GM23338 (cell line): ENCODE measurements at regions not wholly inside any gene's neighbourhood (a gene's known extent, or its start where the extent isn't known, plus 50 kb on each side); places are given as distances from the start of the nearest gene placed in this dataset.

Experiments used
- ATAC-seq: fragments of 200-7000 bp; cut with Tn5 transposase; 3 replicates; pipeline ENCODE4 v1.9.1; 2020
- DNase-seq: peaks from one replicate; pipeline ENCODE4 v3.0.0-alpha.2; 2015; ENCODE audit warnings: low spot score
- H2AFZ ChIP-seq: fragments of 200-600 bp; sonication (generic); 2 replicates; pipeline ENCODE4 v1.8.0; 2016; ENCODE audit warnings: antibody characterized with exemption, mild to moderate bottlenecking, moderate library complexity
- H3F3A ChIP-seq: fragments of 200-600 bp; sonication (generic); replicated peaks from 2 replicates; pipeline ENCODE4 v1.8.0; 2017; ENCODE audit warnings: antibody characterized with exemption, mixed run types, low read depth
- H3K27ac ChIP-seq: fragments of 200-600 bp; sonication (generic); 2 replicates; pipeline ENCODE4 v1.6.1; 2016; ENCODE audit warnings: low read depth
- H3K27me3 ChIP-seq: fragments of 200-600 bp; sonication (generic); 2 replicates; pipeline ENCODE4 v1.8.0; 2016; ENCODE audit warnings: mild to moderate bottlenecking, mixed run types, moderate library complexity; ENCODE audit not compliant: insufficient read depth
- H3K36me3 ChIP-seq: fragments of 200-600 bp; sonication (generic); 2 replicates; pipeline ENCODE4 v1.8.0; 2016; ENCODE audit warnings: mild to moderate bottlenecking; ENCODE audit not compliant: insufficient read depth
- H3K4me1 ChIP-seq: fragments of 200-600 bp; sonication (generic); 2 replicates; pipeline ENCODE4 v1.8.0; 2016; ENCODE audit warnings: mild to moderate bottlenecking, moderate library complexity; ENCODE audit not compliant: insufficient read depth
- H3K4me2 ChIP-seq: fragments of 200-600 bp; sonication (generic); 2 replicates; pipeline ENCODE4 v1.7.1; 2017; ENCODE audit warnings: mixed run types
- H3K4me3 ChIP-seq: fragments of 200-600 bp; sonication (generic); 2 replicates; pipeline ENCODE4 v1.6.1; 2016; ENCODE audit warnings: mixed run types
- H3K79me2 ChIP-seq: fragments of 200-600 bp; sonication (generic); replicated peaks from 2 replicates; pipeline ENCODE4 v1.8.0; 2017; ENCODE audit warnings: mild to moderate bottlenecking; ENCODE audit not compliant: insufficient read depth
- H3K9me2 ChIP-seq: fragments of 200-600 bp; sonication (generic); 2 replicates; pipeline ENCODE4 v1.8.0; 2017; ENCODE audit not compliant: insufficient read depth
- H4K20me1 ChIP-seq: fragments of 200-600 bp; sonication (generic); replicated peaks from 2 replicates; pipeline ENCODE4 v1.8.0; 2017; ENCODE audit warnings: mild to moderate bottlenecking; ENCODE audit not compliant: insufficient read depth
- H3K27ac Mint-ChIP-seq: 2 replicates; pipeline ENCODE4 v1.8.0; 2020; ENCODE audit warnings: inconsistent platforms, mild to moderate bottlenecking, moderate library complexity, mixed read lengths
- H3K27me3 Mint-ChIP-seq: 3 replicates; pipeline ENCODE4 v1.8.0; 2022; ENCODE audit warnings: low read depth, mild to moderate bottlenecking, moderate library complexity, mixed read lengths, inconsistent platforms; ENCODE audit not compliant: insufficient read depth, poor library complexity
- H3K36me3 Mint-ChIP-seq: 3 replicates; pipeline ENCODE4 v1.8.0; 2021; ENCODE audit warnings: low read depth, mild to moderate bottlenecking, inconsistent platforms, moderate library complexity, mixed read lengths
- H3K4me1 Mint-ChIP-seq: 3 replicates; pipeline ENCODE4 v1.8.0; 2020; ENCODE audit warnings: mild to moderate bottlenecking, inconsistent platforms, mixed read lengths
- H3K4me3 Mint-ChIP-seq: 3 replicates; pipeline ENCODE4 v1.8.0; 2021; ENCODE audit warnings: moderate library complexity, mild to moderate bottlenecking, inconsistent platforms, mixed read lengths
- H3K9me3 Mint-ChIP-seq: 3 replicates; pipeline ENCODE4 v1.8.0; 2020; ENCODE audit warnings: moderate library complexity, mild to moderate bottlenecking, inconsistent platforms, mixed read lengths
- ZNF462 ChIP-seq: fragments of 250-450 bp; sonication (Bioruptor Pico); IDR thresholded peaks from 2 replicates; pipeline ENCODE4 v1.5.0; 2020; ENCODE audit warnings: mild to moderate bottlenecking, moderate library complexity
- TF ChIP-seq, protein P1 (sequence below): IDR thresholded peaks from one replicate; pipeline ENCODE4 v1.6.1; 2018; ENCODE audit warnings: antibody characterized with exemption; ENCODE audit not compliant: unreplicated experiment

DNA sequence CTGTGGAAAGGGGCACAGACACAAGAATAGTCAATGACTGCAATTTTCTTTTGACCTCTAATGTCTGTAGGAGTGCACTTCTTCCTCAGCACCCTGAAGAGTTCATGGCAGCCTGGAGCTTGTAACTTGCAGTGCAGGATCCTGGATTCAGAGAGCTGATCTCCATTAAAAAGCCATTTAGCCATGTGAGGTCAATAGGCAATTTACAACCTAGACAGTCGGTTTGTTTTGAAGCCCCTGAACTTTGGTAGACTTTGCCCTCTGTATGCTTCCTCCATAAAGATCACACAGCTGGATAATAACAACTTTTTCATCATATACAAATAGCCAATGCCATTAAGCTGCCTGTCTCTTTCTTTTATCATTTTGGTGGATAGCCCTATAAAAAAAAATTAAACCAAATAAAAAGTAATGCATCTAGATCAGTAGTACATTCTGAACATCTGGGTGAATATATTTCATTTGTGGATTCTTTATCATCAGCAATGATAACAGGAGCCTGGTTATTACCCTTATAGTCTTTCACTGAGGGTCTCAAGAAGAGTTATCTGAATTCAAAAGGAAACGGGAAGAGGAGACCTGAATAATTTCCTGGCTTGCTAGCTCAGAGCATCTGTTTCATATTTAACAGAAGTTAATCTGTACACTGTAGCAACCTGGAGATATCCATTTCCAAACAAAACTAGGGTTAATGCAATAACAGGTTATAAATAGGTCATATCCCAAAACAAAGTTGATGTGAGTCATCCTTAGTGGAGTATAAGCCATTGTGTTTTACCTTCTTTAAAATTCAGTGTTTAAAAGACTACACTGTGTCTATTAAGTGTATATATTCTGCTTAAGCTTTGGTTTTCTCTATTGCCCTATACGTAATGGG is 193.8 kb upstream of the ACTBL2 start:
- peaks cover 4% of the 10 kb centered on the region for H3K27me3 Mint-ChIP-seq
- DNase-seq: no peak
- Histone ChIP-seq H3K4me2 (no peak overlapping the region), H2AFZ (no peak overlapping the region), H3K27me3 (no peaks in the 10 kb centered on the region), H3K79me2 (no peaks in the 10 kb centered on the region), H3K36me3 (no peaks in the 10 kb centered on the region), H3K4me3 (no peak overlapping the region), H3K4me1 (0 out of 2 replicates have a peak, but pooled peaks cover 6% of the 10 kb centered on the region), H4K20me1 (no peaks in the 10 kb centered on the region), H3K9me2 (no peaks in the 10 kb centered on the region; the same call in 1 of the 2 replicates), H3K27ac (no peak overlapping the region), H3F3A (no peaks in the 10 kb centered on the region)
- no peak for TF ChIP-seq ZNF462 (CRISPR knock-in tag)
- TF ChIP-seq, protein P1, sequence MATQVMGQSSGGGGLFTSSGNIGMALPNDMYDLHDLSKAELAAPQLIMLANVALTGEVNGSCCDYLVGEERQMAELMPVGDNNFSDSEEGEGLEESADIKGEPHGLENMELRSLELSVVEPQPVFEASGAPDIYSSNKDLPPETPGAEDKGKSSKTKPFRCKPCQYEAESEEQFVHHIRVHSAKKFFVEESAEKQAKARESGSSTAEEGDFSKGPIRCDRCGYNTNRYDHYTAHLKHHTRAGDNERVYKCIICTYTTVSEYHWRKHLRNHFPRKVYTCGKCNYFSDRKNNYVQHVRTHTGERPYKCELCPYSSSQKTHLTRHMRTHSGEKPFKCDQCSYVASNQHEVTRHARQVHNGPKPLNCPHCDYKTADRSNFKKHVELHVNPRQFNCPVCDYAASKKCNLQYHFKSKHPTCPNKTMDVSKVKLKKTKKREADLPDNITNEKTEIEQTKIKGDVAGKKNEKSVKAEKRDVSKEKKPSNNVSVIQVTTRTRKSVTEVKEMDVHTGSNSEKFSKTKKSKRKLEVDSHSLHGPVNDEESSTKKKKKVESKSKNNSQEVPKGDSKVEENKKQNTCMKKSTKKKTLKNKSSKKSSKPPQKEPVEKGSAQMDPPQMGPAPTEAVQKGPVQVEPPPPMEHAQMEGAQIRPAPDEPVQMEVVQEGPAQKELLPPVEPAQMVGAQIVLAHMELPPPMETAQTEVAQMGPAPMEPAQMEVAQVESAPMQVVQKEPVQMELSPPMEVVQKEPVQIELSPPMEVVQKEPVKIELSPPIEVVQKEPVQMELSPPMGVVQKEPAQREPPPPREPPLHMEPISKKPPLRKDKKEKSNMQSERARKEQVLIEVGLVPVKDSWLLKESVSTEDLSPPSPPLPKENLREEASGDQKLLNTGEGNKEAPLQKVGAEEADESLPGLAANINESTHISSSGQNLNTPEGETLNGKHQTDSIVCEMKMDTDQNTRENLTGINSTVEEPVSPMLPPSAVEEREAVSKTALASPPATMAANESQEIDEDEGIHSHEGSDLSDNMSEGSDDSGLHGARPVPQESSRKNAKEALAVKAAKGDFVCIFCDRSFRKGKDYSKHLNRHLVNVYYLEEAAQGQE: no peak
- no peak overlapping the region for H3K27ac Mint-ChIP-seq
- no peak for ATAC-seq
- H3K4me3 Mint-ChIP-seq: no peak overlapping the region
- peaks cover 8% of the 10 kb centered on the region; the same call in 2 of the 3 replicates for H3K4me1 Mint-ChIP-seq
- H3K36me3 Mint-ChIP-seq: no peaks in the 10 kb centered on the region
- no peaks in the 10 kb centered on the region for H3K9me3 Mint-ChIP-seq
